ENCODE measurements at regions not wholly inside any gene's neighbourhood (a gene's known extent, or its start where the extent isn't known, plus 50 kb on each side); places are given as distances from the start of the nearest gene placed in this dataset.

- TF ChIP-seq CTCF (conservative IDR thresholded peaks at IDR 0.05; ENCODE audit: low read length) (no peak), EZH2phosphoT487 (IDR thresholded peaks at IDR 0.05; ENCODE audit: borderline replicate concordance, low read depth, low read length) (no peak)
Observed at GRCh38 chr1:187570166-187570565, 741.4 kb downstream of the PLA2G4A start.

Measured in OCI-LY7 (cell line).